ENCODE measurements at regions not wholly inside any gene's neighbourhood (a gene's known extent, or its start where the extent isn't known, plus 50 kb on each side); places are given as distances from the start of the nearest gene placed in this dataset.

DNA sequence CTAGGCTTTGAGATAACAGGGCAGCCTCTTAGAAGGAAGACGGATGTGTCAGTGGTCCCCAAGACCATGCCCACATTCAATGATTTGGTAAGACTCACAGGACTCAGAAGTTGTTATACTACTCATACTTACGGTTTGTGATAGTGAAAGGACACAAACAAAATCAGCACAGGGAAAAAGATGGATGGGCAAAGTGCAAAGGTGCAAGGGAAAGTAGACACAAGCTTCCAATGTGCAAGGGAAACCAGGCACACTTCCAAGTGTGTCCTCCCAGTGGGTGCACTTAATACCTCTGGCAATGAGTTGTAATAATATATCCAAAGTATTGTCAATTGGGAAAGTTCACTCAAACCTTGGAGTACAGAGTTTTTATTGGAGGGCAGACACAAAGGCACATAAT, 53.8 kb upstream of the VCX start:
- peaks cover 21% of the 10 kb centered on the region for H3K27me3 ChIP-seq (ENCODE audit: insufficient read depth, low read depth, severe bottlenecking)
- no peak overlapping the region for H3K4me3 ChIP-seq (ENCODE audit: low read depth, low read length)
- TF ChIP-seq, protein P1, sequence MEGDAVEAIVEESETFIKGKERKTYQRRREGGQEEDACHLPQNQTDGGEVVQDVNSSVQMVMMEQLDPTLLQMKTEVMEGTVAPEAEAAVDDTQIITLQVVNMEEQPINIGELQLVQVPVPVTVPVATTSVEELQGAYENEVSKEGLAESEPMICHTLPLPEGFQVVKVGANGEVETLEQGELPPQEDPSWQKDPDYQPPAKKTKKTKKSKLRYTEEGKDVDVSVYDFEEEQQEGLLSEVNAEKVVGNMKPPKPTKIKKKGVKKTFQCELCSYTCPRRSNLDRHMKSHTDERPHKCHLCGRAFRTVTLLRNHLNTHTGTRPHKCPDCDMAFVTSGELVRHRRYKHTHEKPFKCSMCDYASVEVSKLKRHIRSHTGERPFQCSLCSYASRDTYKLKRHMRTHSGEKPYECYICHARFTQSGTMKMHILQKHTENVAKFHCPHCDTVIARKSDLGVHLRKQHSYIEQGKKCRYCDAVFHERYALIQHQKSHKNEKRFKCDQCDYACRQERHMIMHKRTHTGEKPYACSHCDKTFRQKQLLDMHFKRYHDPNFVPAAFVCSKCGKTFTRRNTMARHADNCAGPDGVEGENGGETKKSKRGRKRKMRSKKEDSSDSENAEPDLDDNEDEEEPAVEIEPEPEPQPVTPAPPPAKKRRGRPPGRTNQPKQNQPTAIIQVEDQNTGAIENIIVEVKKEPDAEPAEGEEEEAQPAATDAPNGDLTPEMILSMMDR (IDR thresholded peaks at IDR 0.05; ENCODE audit: low read depth, low read length): no peak
- no peaks in the 10 kb centered on the region for H3K36me3 ChIP-seq
- no peak overlapping the region for H3K27ac ChIP-seq
- DNase-seq: no peak
- no peaks in the 10 kb centered on the region for H3K9me3 ChIP-seq (ENCODE audit: severe bottlenecking)

DNA sequence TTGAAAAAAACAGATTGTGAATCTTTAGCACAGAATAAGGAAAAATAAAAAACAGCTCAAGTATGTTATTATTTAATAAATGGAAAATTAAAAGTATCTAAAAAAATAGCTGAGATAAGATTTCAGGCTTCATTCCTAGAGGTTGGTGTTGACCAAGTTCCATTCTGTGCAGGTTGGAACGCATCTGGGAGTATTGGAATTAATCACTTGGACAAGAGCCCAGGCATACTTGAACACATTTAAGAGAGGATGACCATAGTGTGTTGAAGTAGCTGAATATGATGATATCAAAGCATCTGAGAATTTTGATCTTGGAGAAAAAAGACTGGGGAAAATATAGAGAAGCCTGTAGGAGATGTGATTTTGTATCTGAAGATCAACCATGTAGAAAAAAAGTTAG, 54.6 kb upstream of the VCX start:
- no peaks in the 10 kb centered on the region for H3K36me3 ChIP-seq
- no peak overlapping the region for H3K27ac ChIP-seq
- no peak overlapping the region for H3K4me3 ChIP-seq (ENCODE audit: low read depth, low read length)
- DNase-seq: no peak
- peaks cover 21% of the 10 kb centered on the region for H3K27me3 ChIP-seq (ENCODE audit: insufficient read depth, low read depth, severe bottlenecking)
- TF ChIP-seq, protein P1 (IDR thresholded peaks at IDR 0.05; ENCODE audit: low read depth, low read length): no peak
- H3K9me3 ChIP-seq (ENCODE audit: severe bottlenecking): no peaks in the 10 kb centered on the region

DNA sequence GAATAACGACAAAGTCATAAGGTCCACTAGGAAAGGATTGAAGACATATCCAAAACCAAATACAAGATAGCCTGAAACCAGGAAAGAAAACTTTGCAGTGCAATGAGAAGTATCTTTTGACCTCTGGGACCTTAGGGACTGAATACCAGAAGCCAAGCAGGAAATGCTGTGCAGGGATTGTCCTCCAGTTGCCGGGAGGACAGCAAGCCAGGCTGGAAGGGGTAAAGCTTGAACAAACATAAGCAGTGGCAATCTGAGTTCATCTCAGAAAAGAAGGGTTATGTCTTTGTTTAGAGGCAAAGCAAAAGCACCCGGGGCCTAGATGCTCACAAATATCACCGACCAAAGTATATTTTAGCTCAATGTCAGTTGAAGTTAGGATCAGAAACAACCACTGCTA, 55.3 kb upstream of the VCX start:
- Histone ChIP-seq H3K4me3 (ENCODE audit: low read depth, low read length) (no peak overlapping the region), H3K36me3 (no peaks in the 10 kb centered on the region), H3K27ac (no peak overlapping the region), H3K27me3 (ENCODE audit: insufficient read depth, low read depth, severe bottlenecking) (peaks cover 21% of the 10 kb centered on the region), H3K9me3 (ENCODE audit: severe bottlenecking) (no peaks in the 10 kb centered on the region)
- TF ChIP-seq, protein P1 (IDR thresholded peaks at IDR 0.05; ENCODE audit: low read depth, low read length): no peak
- no peak for DNase-seq

DNA sequence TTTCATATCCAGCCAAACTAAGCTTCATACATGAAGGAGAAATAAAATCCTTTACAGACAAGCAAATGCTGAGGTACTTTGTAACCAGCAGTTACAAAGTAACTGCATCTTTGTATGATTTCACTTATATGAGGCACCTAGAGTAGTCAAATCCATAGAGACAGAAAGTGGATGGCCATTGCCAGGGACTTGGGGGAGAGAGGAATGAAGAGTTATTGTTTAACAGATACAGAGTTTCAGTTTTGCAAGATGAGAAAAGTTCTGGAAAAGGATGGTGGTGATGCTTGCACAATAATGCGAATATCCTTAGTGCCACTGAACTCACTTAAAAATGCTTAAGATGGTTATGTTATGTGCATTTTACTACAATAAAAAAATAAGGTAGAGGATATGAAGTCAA, 58.4 kb upstream of the VCX start:
- DNase-seq: no peak
- H3K27ac ChIP-seq: no peak overlapping the region
- H3K9me3 ChIP-seq (ENCODE audit: severe bottlenecking): no peaks in the 10 kb centered on the region
- H3K27me3 ChIP-seq (ENCODE audit: insufficient read depth, low read depth, severe bottlenecking): peaks cover 25% of the 10 kb centered on the region
- H3K36me3 ChIP-seq: no peaks in the 10 kb centered on the region
- no peak overlapping the region for H3K4me3 ChIP-seq (ENCODE audit: low read depth, low read length)
- TF ChIP-seq, protein P1 (IDR thresholded peaks at IDR 0.05; ENCODE audit: low read depth, low read length): no peak

DNA sequence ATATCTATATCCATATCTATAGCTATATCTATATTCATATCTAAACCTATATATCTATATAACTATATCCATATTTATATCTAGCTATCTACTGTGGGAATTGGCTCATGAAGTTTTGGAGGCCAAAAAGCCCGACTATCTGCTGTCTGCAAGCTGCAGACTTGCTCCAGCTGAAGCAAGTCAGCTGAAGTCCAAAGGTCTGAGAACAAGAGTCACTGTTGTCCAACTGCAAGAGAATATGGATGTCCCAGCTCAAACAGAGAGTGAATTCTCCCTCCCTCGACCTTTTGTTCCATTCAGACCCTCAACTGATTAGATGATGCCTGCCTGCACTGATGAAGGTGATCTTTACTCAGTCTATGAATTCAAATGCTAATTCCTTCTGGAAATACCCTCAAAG, 63.3 kb upstream of the VCX start:
- Histone ChIP-seq H3K36me3 (no peaks in the 10 kb centered on the region), H3K4me3 (ENCODE audit: low read depth, low read length) (no peak overlapping the region), H3K27me3 (ENCODE audit: insufficient read depth, low read depth, severe bottlenecking) (peaks cover 31% of the 10 kb centered on the region), H3K9me3 (ENCODE audit: severe bottlenecking) (no peaks in the 10 kb centered on the region), H3K27ac (no peak overlapping the region)
- TF ChIP-seq, protein P1 (IDR thresholded peaks at IDR 0.05; ENCODE audit: low read depth, low read length): no peak
- DNase-seq: no peak

DNA sequence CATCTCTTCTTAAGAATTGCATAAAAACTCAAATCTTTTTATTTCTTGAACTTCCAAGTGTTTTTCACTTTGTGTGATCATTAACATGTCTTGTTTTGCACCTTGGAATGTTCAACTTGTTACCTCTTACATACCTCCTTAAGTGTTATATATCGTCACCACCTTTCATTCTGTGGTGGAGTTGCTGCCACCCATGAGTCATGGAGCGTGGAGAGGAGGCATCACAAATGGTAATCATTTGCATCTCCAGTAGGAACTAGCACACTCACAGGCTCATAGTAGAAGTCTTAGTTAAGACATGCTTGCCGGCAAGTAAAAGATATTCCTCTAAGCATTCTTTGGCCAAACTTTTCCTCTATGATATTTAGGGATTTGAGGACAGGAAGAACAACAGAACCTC, 67.0 kb upstream of the VCX start:
- DNase-seq: no peak
- no peak overlapping the region for H3K27ac ChIP-seq
- TF ChIP-seq, protein P1 (IDR thresholded peaks at IDR 0.05; ENCODE audit: low read depth, low read length): no peak

More for the DNA sequence above, 67.0 kb upstream of the VCX start:
- no peak overlapping the region for H3K4me3 ChIP-seq (ENCODE audit: low read depth, low read length)
- peaks cover 30% of the 10 kb centered on the region for H3K27me3 ChIP-seq (ENCODE audit: insufficient read depth, low read depth, severe bottlenecking)
- H3K36me3 ChIP-seq: no peaks in the 10 kb centered on the region
- no peaks in the 10 kb centered on the region for H3K9me3 ChIP-seq (ENCODE audit: severe bottlenecking)

Measured in WERI-Rb-1 (cell line).